Activated CD8-positive, alpha-beta T cell treated with anti-CD3 and anti-CD28 coated beads, Interleukin-2, amount 10 ng/mL, durations not matched to agents 7 days and 5 days (primary cell): ENCODE measurements at regions not wholly inside any gene's neighbourhood (a gene's known extent, or its start where the extent isn't known, plus 50 kb on each side); places are given as distances from the start of the nearest gene placed in this dataset.

Experiments used
- ATAC-seq: fragments of 150-1000 bp; cut with Tn5 transposase; one replicate; pipeline ENCODE4 v1.10.0; 2021; ENCODE audit warnings: moderate library complexity
- CTCF ChIA-PET: fragments of 350-600 bp; sonication (Branson Sonifier 250); formaldehyde crosslinking; loops from one replicate; lab custom pipeline; 2021; ENCODE audit warnings: antibody characterized with exemption; lab: Charles Lee
- POLR2A ChIA-PET: fragments of 350-600 bp; sonication (Branson Sonifier 250); formaldehyde crosslinking; loops from one replicate; lab custom pipeline; 2021; ENCODE audit warnings: antibody characterized with exemption; lab: Charles Lee
- DNase-seq: peaks from one replicate; pipeline ENCODE4 v3.0.0-alpha.2; 2020
- H3K27ac Mint-ChIP-seq: one replicate; pipeline ENCODE4 v1.8.0; 2021; ENCODE audit warnings: mild to moderate bottlenecking, mixed read lengths
- H3K27me3 Mint-ChIP-seq: one replicate; pipeline ENCODE4 v1.8.0; 2021; ENCODE audit warnings: low read depth, mixed read lengths
- H3K36me3 Mint-ChIP-seq: one replicate; pipeline ENCODE4 v1.8.0; 2021; ENCODE audit warnings: low read depth, mixed read lengths
- H3K4me1 Mint-ChIP-seq: one replicate; pipeline ENCODE4 v1.8.0; 2021; ENCODE audit warnings: low read depth, mixed read lengths
- H3K4me3 Mint-ChIP-seq: one replicate; pipeline ENCODE4 v1.8.0; 2021; ENCODE audit warnings: mild to moderate bottlenecking, mixed read lengths
- H3K9me3 Mint-ChIP-seq: one replicate; pipeline ENCODE4 v1.8.0; 2022; ENCODE audit warnings: mixed read lengths; ENCODE audit not compliant: insufficient read depth

DNA sequence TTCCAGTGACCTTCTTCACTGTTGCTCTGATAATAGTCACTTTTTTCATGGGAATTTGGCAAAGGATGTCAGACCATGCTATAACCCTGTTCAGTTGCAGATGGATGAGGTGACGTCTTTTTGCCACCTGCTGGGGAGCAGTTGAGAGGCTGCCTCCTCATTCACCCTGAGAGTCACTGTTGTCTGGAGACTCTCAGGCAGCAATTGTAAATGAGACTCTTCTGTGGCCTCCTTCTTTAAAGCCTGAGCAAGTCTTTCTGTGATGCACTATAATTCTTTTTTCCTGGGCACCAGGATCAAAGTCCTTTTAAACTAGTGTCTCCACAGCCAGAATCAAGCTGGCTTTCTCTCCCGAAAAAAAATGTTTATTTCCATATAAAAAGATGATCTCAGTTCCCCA, 345.1 kb downstream of the ARL4A start:
- no peak for DNase-seq
- H3K4me3 Mint-ChIP-seq, result no peak overlapping the region
- no peaks in the 10 kb centered on the region for H3K27me3 Mint-ChIP-seq
- ChIA-PET CTCF (no interaction called here), POLR2A (no interaction called here)
- H3K27ac Mint-ChIP-seq, result no peak overlapping the region
- H3K4me1 Mint-ChIP-seq, result no peaks in the 10 kb centered on the region
- no peak for ATAC-seq
- H3K9me3 Mint-ChIP-seq, result no peaks in the 10 kb centered on the region
- H3K36me3 Mint-ChIP-seq, result no peaks in the 10 kb centered on the region

DNA sequence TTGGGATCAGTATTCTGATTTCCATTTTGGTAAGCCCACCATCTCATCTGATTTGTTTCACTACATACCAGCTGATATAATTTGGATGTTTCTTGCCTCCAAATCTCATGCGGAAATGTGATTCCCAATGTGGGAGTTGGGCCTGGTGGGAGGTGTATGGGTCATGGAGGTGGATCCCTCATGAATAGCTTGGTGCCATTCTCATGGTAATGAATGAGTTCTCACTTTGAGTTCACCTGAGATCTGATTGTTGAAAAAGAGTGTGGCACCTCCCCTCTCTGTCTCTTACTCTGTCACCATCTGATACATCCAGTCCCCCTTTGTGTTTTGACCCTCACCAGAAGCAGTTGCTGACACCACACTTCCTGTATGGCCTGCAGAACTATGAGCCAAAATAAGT, 347.3 kb downstream of the ARL4A start:
- Mint-ChIP-seq H3K4me3 (no peak overlapping the region), H3K36me3 (no peaks in the 10 kb centered on the region), H3K9me3 (no peaks in the 10 kb centered on the region), H3K4me1 (no peaks in the 10 kb centered on the region), H3K27ac (no peak overlapping the region), H3K27me3 (no peaks in the 10 kb centered on the region)
- DNase-seq (no peak), ATAC-seq (no peak)
- CTCF ChIA-PET, result no interaction called here
- POLR2A ChIA-PET, result no interaction called here

- Mint-ChIP-seq H3K27ac (no peak overlapping the region), H3K36me3 (no peaks in the 10 kb centered on the region), H3K4me1 (no peaks in the 10 kb centered on the region), H3K4me3 (no peak overlapping the region), H3K9me3 (no peaks in the 10 kb centered on the region), H3K27me3 (no peaks in the 10 kb centered on the region)
- DNase-seq (no peak), ATAC-seq (no peak)
- POLR2A ChIA-PET, result no interaction called here
- CTCF ChIA-PET, result no interaction called here
Observed at GRCh38 chr7:13035233-13035632, 347.8 kb downstream of the ARL4A start.

GRCh38 chr7:13036256-13036780, 348.9 kb downstream of the ARL4A start:
- Mint-ChIP-seq H3K9me3 (no peaks in the 10 kb centered on the region), H3K4me1 (no peaks in the 10 kb centered on the region), H3K27me3 (peaks cover under 1% of the 10 kb centered on the region), H3K36me3 (no peaks in the 10 kb centered on the region), H3K27ac (no peak overlapping the region), H3K4me3 (no peak overlapping the region)
- DNase-seq, result no peak
- POLR2A ChIA-PET, result no interaction called here
- CTCF ChIA-PET, result no interaction called here
- no peak for ATAC-seq

DNA sequence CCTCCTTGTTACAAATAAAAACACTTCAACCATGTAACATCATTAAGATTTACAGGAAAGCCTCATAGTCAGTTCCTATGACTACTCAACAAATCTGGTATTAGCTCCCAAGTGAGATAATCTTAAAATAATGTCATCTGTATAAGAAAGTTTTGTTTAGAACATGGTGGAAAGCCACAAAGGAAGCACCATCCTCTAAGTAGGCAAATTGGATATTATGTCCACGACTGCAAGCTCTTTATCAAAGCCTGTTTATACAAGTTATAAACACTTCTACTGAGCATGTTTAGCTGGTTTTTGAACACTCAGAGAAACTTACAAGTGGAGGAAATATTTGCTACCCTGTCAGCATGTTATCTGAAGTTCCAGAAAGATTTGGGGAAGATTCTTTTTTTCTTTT, 349.8 kb downstream of the ARL4A start:
- Mint-ChIP-seq H3K27me3 (peaks cover 2% of the 10 kb centered on the region), H3K27ac (no peak overlapping the region), H3K36me3 (no peaks in the 10 kb centered on the region), H3K9me3 (no peaks in the 10 kb centered on the region), H3K4me3 (no peak overlapping the region), H3K4me1 (no peaks in the 10 kb centered on the region)
- POLR2A ChIA-PET, result no interaction called here
- DNase-seq, result no peak
- ATAC-seq, result no peak
- CTCF ChIA-PET, result no interaction called here

- POLR2A ChIA-PET, result no interaction called here
- Mint-ChIP-seq H3K27ac (no peak overlapping the region), H3K4me1 (no peaks in the 10 kb centered on the region), H3K4me3 (no peak overlapping the region), H3K36me3 (no peaks in the 10 kb centered on the region), H3K27me3 (peaks cover 2% of the 10 kb centered on the region), H3K9me3 (no peaks in the 10 kb centered on the region)
- ATAC-seq, result no peak
- DNase-seq, result no peak
- CTCF ChIA-PET, result no interaction called here
Observed at GRCh38 chr7:13041368-13041988, 354.0 kb downstream of the ARL4A start.

DNA sequence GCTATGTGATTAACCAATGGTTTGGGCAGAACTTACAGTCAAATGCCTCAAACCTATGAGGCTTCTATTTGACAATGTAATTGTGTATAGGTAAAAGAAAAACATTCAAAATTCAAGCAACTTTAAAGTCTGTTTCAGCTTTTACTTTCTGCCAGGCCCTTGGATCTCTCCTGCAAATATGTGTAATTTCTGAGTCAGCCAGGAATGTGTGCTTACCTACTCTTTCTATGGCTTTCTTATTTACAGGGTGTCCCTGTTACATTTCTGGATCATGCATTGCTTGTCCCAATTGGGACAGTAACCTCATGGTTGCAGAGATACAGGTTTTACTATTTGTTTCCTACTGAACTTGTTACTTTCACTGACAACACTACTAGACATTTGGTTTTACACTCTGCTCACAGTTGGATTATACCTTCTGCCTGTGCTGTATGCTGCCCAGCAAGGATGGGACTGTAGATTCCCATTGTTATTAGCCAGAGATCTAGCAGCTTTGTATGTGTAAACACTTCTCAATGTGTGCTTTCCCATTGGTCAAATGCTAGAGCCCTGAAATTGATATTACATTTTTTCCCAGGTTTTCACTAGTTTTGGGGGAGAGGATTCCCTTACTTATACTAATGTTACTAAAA, 355.3 kb downstream of the ARL4A start:
- CTCF ChIA-PET, result no interaction called here
- H3K4me3 Mint-ChIP-seq, result no peak overlapping the region

DNA sequence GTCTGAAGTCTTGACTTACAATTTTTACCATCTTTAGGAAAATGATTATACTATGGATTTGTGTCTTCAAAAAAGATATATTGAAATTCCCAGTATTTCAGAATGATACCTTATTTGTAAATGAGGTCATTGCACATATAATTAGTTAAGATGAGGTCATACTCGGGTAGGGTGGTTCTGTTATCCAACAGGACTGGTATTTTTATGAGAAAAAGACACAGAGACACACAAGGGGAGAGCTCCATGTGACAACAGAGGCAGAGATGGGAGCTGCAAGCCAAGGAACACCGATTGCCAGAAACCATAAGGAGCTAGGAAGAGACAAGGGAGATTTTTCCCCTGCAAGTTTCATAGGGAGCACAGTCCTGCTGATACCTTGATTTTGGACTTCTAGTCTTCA, 356.9 kb downstream of the ARL4A start:
- ChIA-PET POLR2A (no interaction called here), CTCF (no interaction called here)
- Mint-ChIP-seq H3K36me3 (no peaks in the 10 kb centered on the region), H3K4me3 (no peak overlapping the region), H3K9me3 (no peaks in the 10 kb centered on the region), H3K27ac (no peak overlapping the region), H3K4me1 (no peaks in the 10 kb centered on the region), H3K27me3 (peaks cover 2% of the 10 kb centered on the region)
- DNase-seq, result no peak
- ATAC-seq, result no peak

More for the DNA sequence above, 355.3 kb downstream of the ARL4A start:
- H3K27ac Mint-ChIP-seq, result no peak overlapping the region
- no peaks in the 10 kb centered on the region for H3K9me3 Mint-ChIP-seq
- H3K4me1 Mint-ChIP-seq, result no peaks in the 10 kb centered on the region
- POLR2A ChIA-PET, result no interaction called here
- no peaks in the 10 kb centered on the region for H3K36me3 Mint-ChIP-seq
- ATAC-seq (no peak), DNase-seq (no peak)
- peaks cover 2% of the 10 kb centered on the region for H3K27me3 Mint-ChIP-seq

- Mint-ChIP-seq H3K4me1 (no peaks in the 10 kb centered on the region), H3K27me3 (no peaks in the 10 kb centered on the region), H3K4me3 (no peak overlapping the region), H3K9me3 (no peaks in the 10 kb centered on the region), H3K36me3 (no peaks in the 10 kb centered on the region), H3K27ac (no peak overlapping the region)
- ChIA-PET CTCF (interaction anchor here (0.6 kb wide), 1 partner anchor 152 kb away, joined by 3 read pairs; no protein-coding TSS in a partner anchor), POLR2A (no interaction called here)
- ATAC-seq (no peak), DNase-seq (no peak)
Observed at GRCh38 chr7:13047061-13047460, 359.6 kb downstream of the ARL4A start.

DNA sequence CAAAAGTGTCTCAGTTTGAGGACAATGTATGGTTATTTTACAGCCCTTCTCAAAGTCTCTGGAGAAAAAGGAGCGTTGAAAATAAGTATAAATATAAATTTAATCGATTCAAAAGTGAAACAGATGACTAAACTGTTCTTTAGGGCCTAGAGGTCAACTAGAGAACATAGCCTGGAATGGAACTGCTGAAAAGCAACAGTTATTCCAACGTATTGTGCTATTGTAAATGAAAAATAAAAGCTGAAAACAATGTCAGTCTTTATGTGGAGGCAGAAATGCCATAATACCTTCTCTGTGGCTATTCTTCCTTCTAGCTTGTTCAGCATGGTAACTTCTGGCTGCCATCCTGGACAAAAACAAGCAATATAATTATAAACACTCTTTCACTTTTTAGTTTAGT, 362.5 kb downstream of the ARL4A start:
- POLR2A ChIA-PET, result no interaction called here
- Mint-ChIP-seq H3K4me1 (no peaks in the 10 kb centered on the region), H3K27me3 (no peaks in the 10 kb centered on the region), H3K9me3 (no peaks in the 10 kb centered on the region), H3K36me3 (no peaks in the 10 kb centered on the region), H3K4me3 (no peak overlapping the region), H3K27ac (no peak overlapping the region)
- CTCF ChIA-PET, result no interaction called here
- ATAC-seq, result no peak
- DNase-seq, result no peak

DNA sequence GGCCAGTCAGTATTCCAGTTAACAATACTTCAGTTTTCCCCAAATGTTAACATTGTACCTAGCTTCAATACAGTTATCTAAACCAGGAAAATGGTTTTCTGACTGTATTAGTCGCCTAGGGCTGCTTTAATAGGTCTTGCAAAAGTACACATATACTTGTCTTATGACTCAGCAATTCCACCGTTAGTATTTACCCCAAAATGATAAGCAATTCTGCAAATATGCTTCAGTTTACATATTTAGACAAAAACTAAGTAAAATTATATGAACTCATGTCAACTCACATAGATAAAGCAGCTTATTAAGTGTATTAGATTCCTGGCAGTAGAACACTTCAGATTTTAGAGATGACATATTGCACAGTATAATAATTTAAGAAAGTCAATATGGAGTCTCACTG, 363.3 kb downstream of the ARL4A start:
- ChIA-PET CTCF (no interaction called here), POLR2A (no interaction called here)
- Mint-ChIP-seq H3K27ac (no peak overlapping the region), H3K4me1 (no peaks in the 10 kb centered on the region), H3K4me3 (no peak overlapping the region), H3K9me3 (no peaks in the 10 kb centered on the region), H3K36me3 (no peaks in the 10 kb centered on the region), H3K27me3 (no peaks in the 10 kb centered on the region)
- DNase-seq (no peak), ATAC-seq (no peak)

DNA sequence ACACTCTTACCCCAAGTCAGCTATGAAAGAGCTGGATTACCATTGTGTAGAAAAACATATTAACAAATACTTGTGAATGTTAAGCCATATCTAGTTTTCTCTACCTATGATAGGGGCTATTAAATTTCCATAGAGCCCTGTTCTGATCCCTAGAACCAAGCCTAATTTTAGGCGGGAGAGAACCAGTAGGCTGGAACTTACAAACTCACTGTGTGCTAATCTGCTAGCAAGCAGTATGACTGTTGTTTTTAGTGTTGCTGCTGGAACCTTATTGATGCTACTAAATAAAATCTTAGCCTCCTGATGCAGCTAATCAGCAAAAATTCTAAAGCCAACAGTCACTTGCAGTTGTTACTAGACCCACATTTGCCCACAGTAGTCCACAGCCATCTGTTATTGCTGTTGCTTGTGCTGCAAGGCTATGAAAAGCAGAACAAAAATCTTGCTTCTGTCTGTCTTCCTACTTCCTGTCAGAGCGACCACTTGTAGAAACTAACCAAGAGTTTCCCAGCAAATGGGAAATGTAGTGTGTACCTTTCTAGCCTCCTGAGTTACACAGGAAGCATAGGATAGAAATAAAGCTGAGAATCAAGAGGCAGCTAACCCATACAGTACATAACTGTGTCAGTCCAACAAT, 368.4 kb downstream of the ARL4A start:
- DNase-seq (no peak), ATAC-seq (no peak)
- H3K36me3 Mint-ChIP-seq, result peaks cover 1% of the 10 kb centered on the region
- POLR2A ChIA-PET, result no interaction called here
- CTCF ChIA-PET, result interaction anchor here (0.7 kb wide), 1 partner anchor 368 kb away, joined by 4 read pairs; the partner anchor contains the start of gene ARL4A
- H3K4me3 Mint-ChIP-seq, result no peak overlapping the region
- H3K4me1 Mint-ChIP-seq, result peaks cover 16% of the 10 kb centered on the region
- H3K27me3 Mint-ChIP-seq, result no peaks in the 10 kb centered on the region
- no peaks in the 10 kb centered on the region for H3K9me3 Mint-ChIP-seq
- H3K27ac Mint-ChIP-seq, result no peak overlapping the region
